ENCODE measurements at regions not wholly inside any gene's neighbourhood (a gene's known extent, or its start where the extent isn't known, plus 50 kb on each side); places are given as distances from the start of the nearest gene placed in this dataset.

- H3K9me3 ChIP-seq (ENCODE audit: insufficient read depth in 2 of 2, low read depth in 1 of 2, low read length in 1 of 2): no peaks in the 10 kb centered on the region
- H3K18ac ChIP-seq (ENCODE audit: extremely low read depth, low read length): no peak overlapping the region
- no peaks in the 10 kb centered on the region for H3K23me2 ChIP-seq (ENCODE audit: low read depth, low read length)
- H3K4me1 ChIP-seq (replicated peaks in 1 of 4; ENCODE audit: control insufficient read depth in 3 of 4, insufficient read depth in 4 of 4, low read length in 3 of 4): peaks cover 0 to 6% (median 4%) of the 10 kb centered on the region in 4 experiments; a peak in 3 of 7 replicates
- H3K79me1 ChIP-seq (ENCODE audit: low read depth, low read length): no peaks in the 10 kb centered on the region
- no peak overlapping the region for H2BK5ac ChIP-seq (ENCODE audit: low read depth, low read length)
- H3K4ac ChIP-seq (replicated peaks; ENCODE audit: insufficient read length, low read depth, low read length): no peak overlapping the region
- no peak overlapping the region for H3K4me3 ChIP-seq (ENCODE audit: extremely low read depth in 1 of 4, insufficient read depth in 2 of 4, low read depth in 3 of 4, low read length in 4 of 4)
- no peak overlapping the region for H3K56ac ChIP-seq (replicated peaks; ENCODE audit: insufficient read length, low read depth, low read length)
- H4K20me1 ChIP-seq (replicated peaks in 1 of 2; ENCODE audit: control insufficient read depth in 1 of 2, insufficient read depth in 2 of 2, low read length in 2 of 2): no peaks in the 10 kb centered on the region
- TF ChIP-seq SAP30 (IDR thresholded peaks at IDR 0.05; ENCODE audit: insufficient read depth, insufficient replicate concordance, low read length): no peak
- no peak for TF ChIP-seq NRF1 (IDR thresholded peaks at IDR 0.05; ENCODE audit: low read depth, low read length)
- no peak for TF ChIP-seq KDM1A (IDR thresholded peaks at IDR 0.05; ENCODE audit: borderline replicate concordance, low read length)
- no peak for TF ChIP-seq SIRT6 (IDR thresholded peaks at IDR 0.05; ENCODE audit: low read length)
- no peak for TF ChIP-seq HDAC2 (IDR thresholded peaks at IDR 0.05; ENCODE audit: borderline replicate concordance in 1 of 2, low read depth in 2 of 2, low read length in 2 of 2)
- TF ChIP-seq RFX5 (IDR thresholded peaks at IDR 0.05; ENCODE audit: borderline replicate concordance, low read depth, low read length): no peak
- no peak for TF ChIP-seq CHD2 (IDR thresholded peaks at IDR 0.05; ENCODE audit: low read length)
- TF ChIP-seq RXRA (IDR thresholded peaks at IDR 0.05; ENCODE audit: insufficient read depth, low read depth, low read length): no peak
- TF ChIP-seq CTBP2 (IDR thresholded peaks at IDR 0.05; ENCODE audit: borderline replicate concordance, insufficient read depth, insufficient read length, low read length): no peak
- no peak for TF ChIP-seq POLR2AphosphoS5 (IDR thresholded peaks at IDR 0.05; ENCODE audit: low read depth, low read length)
- TF ChIP-seq RNF2 (IDR thresholded peaks at IDR 0.05; ENCODE audit: borderline replicate concordance, low read depth, low read length, missing control alignments, poor library complexity, severe bottlenecking): no peak
- TF ChIP-seq SP2 (IDR thresholded peaks at IDR 0.05; ENCODE audit: low read length): no peak
- no peak for TF ChIP-seq CHD1 (IDR thresholded peaks at IDR 0.05; ENCODE audit: low read depth, low read length)
- no peak for TF ChIP-seq BRCA1 (IDR thresholded peaks at IDR 0.05; ENCODE audit: low read depth, low read length)
- H2AFZ ChIP-seq (ENCODE audit: low read length): no peak overlapping the region
- no peak for DNase-seq (ENCODE audit: low read depth in 1 of 2, low spot score in 2 of 2)
- H3K79me2 ChIP-seq (ENCODE audit: control insufficient read depth in 1 of 2, insufficient read depth in 2 of 2, low read length in 2 of 2): no peaks in the 10 kb centered on the region
- POLR2A ChIA-PET (ENCODE audit: partially characterized antibody): no interaction called here
- H3K4me2 ChIP-seq (ENCODE audit: insufficient read depth in 1 of 2, low read depth in 2 of 2, low read length in 2 of 2): no peak overlapping the region
- H2BK120ac ChIP-seq (replicated peaks; ENCODE audit: low read depth, low read length): no peak overlapping the region
- CTCF ChIA-PET (ENCODE audit: partially characterized antibody): interaction anchor here (2.0 kb wide), 1 partner anchor 14 kb away, joined by 8 read pairs; no protein-coding TSS in a partner anchor
- WGBS, 2 experiments (ENCODE audit: extremely low coverage in 1 of 2, insufficient coverage in 1 of 2, insufficient read length in 1 of 2, insufficient replicate concordance in 2 of 2, low coverage in 1 of 2, low lambda C conversion rate in 2 of 2, missing lambda C conversion rate in 1 of 2): 88% methylated on average over 4 of the region's 4 CpGs; no CpG with 5 or more reads in 1 of the 2 experiments
- no peaks in the 10 kb centered on the region for H3K36me3 ChIP-seq (ENCODE audit: control insufficient read depth in 2 of 4, insufficient read depth in 4 of 4, low read length in 3 of 4)
- H2BK20ac ChIP-seq (ENCODE audit: low read length): no peak overlapping the region
- no peak overlapping the region for H4K91ac ChIP-seq (replicated peaks; ENCODE audit: insufficient read length, low read length)
- no peak for FAIRE-seq
- H3K27me3 ChIP-seq (replicated peaks in 1 of 4; ENCODE audit: control insufficient read depth in 3 of 4, extremely low read depth in 1 of 4, insufficient read depth in 3 of 4, low read length in 3 of 4): no peaks in the 10 kb centered on the region
- no peak overlapping the region for H3K23ac ChIP-seq (ENCODE audit: insufficient read length)
- no peak overlapping the region for H2AK5ac ChIP-seq (ENCODE audit: low read depth, low read length)
- no peak overlapping the region for H2BK15ac ChIP-seq (ENCODE audit: low read length)
- no peak overlapping the region for H4K8ac ChIP-seq (ENCODE audit: extremely low read depth, insufficient read depth, low read length)
- H4K5ac ChIP-seq (ENCODE audit: insufficient read length, low read depth, low read length): no peak overlapping the region
- no peak overlapping the region for H3K14ac ChIP-seq (ENCODE audit: insufficient read length)
- no peak overlapping the region for H3K9ac ChIP-seq (replicated peaks in 1 of 4; ENCODE audit: extremely low read depth in 1 of 4, low read depth in 3 of 4, low read length in 3 of 4)
- H2BK12ac ChIP-seq (ENCODE audit: low read depth, low read length): no peak overlapping the region
- no peak overlapping the region for H3K27ac ChIP-seq (ENCODE audit: low read depth, low read length)
These were observed 62.9 kb upstream of the POU3F3 start for GRCh38 chr2:104790901-104791495.

Data from H1 (cell line).